ENCODE measurements at regions not wholly inside any gene's neighbourhood (a gene's known extent, or its start where the extent isn't known, plus 50 kb on each side); places are given as distances from the start of the nearest gene placed in this dataset.

GRCh38 chr12:92072112-92072511, 73.5 kb downstream of the BTG1 start:
- TF ChIP-seq EZH2 (IDR thresholded peaks at IDR 0.05; ENCODE audit: insufficient read depth, low read length): no peak
- TF ChIP-seq, protein P1, sequence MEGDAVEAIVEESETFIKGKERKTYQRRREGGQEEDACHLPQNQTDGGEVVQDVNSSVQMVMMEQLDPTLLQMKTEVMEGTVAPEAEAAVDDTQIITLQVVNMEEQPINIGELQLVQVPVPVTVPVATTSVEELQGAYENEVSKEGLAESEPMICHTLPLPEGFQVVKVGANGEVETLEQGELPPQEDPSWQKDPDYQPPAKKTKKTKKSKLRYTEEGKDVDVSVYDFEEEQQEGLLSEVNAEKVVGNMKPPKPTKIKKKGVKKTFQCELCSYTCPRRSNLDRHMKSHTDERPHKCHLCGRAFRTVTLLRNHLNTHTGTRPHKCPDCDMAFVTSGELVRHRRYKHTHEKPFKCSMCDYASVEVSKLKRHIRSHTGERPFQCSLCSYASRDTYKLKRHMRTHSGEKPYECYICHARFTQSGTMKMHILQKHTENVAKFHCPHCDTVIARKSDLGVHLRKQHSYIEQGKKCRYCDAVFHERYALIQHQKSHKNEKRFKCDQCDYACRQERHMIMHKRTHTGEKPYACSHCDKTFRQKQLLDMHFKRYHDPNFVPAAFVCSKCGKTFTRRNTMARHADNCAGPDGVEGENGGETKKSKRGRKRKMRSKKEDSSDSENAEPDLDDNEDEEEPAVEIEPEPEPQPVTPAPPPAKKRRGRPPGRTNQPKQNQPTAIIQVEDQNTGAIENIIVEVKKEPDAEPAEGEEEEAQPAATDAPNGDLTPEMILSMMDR (IDR thresholded peaks at IDR 0.05; ENCODE audit: insufficient read depth, low read depth, low read length): no peak
